Right lobe of liver (tissue), 4 donors: ENCODE measurements at regions not wholly inside any gene's neighbourhood (a gene's known extent, or its start where the extent isn't known, plus 50 kb on each side); places are given as distances from the start of the nearest gene placed in this dataset.

Experiments used
- POLR2A ChIP-seq: fragments of 450-650 bp; IDR thresholded peaks from one replicate; pipeline ENCODE4 v1.6.1; 2017; ENCODE audit warnings: antibody characterized with exemption, mild to moderate bottlenecking
- TF ChIP-seq, protein P1 (sequence below), 4 donors: fragments of 200-600 bp in 3 of 4; fragments of 450-650 bp in 1 of 4; IDR thresholded peaks; one replicate each; pipeline versions ENCODE4 v1.5.1 to v1.8.0; 2016 to 2022; ENCODE audit warnings: antibody characterized with exemption in 4 of 4, mild to moderate bottlenecking in 2 of 4
- donor health status: DM: no; HTN: no; CAD: no.
- donor health status: DM: no; HTN: no; CAD: no.
- donor health status: DM: no; HTN: yes; CAD: no.

DNA sequence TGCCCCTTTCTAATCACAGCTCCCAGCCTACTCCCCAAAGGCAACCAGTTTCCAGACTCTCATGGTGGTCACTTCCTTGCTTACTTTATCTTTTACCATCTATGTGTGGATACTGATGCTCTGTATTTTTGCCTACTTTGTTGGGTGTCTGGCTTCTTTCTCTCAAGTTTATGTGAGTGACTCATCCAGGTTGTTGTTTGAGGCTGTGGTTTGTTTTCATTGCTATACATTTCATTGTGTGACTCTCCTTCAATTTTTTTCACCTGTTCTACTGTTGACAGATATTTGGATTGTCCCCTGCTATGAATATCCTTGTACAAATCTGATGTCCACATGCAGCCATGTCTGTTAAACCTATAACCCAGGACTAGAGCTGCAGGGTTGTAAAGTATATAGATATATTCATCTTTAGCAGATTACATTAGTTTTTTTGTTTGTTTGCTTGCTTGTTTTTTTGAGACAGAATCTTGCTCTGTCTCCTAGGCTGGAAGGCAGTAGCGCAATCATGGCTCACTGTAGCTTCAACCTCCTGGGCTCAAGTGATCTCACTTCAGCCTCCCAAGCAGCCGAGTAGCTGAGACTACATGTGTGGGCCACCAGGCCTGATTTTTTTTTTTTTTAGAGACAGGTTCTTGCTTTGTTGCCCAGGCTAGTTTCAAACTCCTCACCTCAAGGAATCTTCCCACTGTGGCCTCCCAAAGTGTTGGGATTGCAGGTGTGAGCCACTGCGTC is 72.9 kb upstream of the EEF1E1 start:
- TF ChIP-seq POLR2A = no peak
- TF ChIP-seq, protein P1, sequence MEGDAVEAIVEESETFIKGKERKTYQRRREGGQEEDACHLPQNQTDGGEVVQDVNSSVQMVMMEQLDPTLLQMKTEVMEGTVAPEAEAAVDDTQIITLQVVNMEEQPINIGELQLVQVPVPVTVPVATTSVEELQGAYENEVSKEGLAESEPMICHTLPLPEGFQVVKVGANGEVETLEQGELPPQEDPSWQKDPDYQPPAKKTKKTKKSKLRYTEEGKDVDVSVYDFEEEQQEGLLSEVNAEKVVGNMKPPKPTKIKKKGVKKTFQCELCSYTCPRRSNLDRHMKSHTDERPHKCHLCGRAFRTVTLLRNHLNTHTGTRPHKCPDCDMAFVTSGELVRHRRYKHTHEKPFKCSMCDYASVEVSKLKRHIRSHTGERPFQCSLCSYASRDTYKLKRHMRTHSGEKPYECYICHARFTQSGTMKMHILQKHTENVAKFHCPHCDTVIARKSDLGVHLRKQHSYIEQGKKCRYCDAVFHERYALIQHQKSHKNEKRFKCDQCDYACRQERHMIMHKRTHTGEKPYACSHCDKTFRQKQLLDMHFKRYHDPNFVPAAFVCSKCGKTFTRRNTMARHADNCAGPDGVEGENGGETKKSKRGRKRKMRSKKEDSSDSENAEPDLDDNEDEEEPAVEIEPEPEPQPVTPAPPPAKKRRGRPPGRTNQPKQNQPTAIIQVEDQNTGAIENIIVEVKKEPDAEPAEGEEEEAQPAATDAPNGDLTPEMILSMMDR (IDR thresholded peaks at IDR 0.05) = no peak
